ENCODE measurements at regions not wholly inside any gene's neighbourhood (a gene's known extent, or its start where the extent isn't known, plus 50 kb on each side); places are given as distances from the start of the nearest gene placed in this dataset.

- TF ChIP-seq CTCF (IDR thresholded peaks at IDR 0.05) (no peak), EP300 (IDR thresholded peaks at IDR 0.05) (no peak)
Observed at GRCh38 chr14:29348504-29348903, 579.1 kb downstream of the PRKD1 start.
